SH-SY5Y (cell line): ENCODE measurements at regions not wholly inside any gene's neighbourhood (a gene's known extent, or its start where the extent isn't known, plus 50 kb on each side); places are given as distances from the start of the nearest gene placed in this dataset.

Experiments
- GATA2 ChIP-seq: IDR thresholded peaks from 2 replicates; pipeline ENCODE4 v1.6.1; 2011; ENCODE audit warnings: mild to moderate bottlenecking, low read depth, low read length
- GATA3 ChIP-seq: IDR thresholded peaks from 2 replicates; pipeline ENCODE4 v1.6.1; 2011; ENCODE audit warnings: low read depth, mild to moderate bottlenecking, low read length, moderate library complexity

DNA sequence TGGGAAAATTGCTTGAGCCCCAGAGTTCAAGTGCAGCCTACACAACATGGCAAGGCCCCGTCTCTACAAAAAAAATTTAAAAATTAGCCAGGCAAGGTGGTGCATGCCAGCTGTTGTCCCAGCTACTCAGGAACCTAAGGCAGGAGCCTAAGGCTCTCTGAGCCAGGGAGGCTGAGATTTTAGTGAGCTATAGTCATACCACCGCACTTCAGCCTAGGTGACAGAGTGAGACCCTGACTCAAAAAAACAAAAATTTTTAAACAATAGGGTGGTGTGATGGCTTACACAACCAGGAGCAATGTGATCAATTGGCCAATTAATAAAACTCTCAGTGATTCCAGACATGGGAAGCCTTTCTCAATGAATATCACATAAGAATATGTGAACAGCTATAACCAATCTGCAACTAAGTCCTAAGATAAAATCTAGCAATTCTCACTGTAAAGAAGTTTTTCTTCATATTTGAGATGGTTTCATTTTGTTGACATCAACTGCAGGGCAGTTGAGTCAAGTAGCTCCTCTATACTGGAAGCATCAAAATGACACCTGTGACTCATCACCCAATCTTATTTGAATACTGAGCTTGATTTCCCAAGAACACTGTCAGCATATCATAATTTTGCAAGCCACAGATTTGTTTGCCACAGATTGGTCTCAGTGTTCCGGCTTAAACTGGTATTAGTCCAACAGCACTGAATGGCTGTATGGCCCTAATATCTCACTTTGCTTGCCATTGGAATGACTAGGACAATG, 169.0 kb upstream of the GJE1 start:
- TF ChIP-seq GATA2: no peak
- no peak for TF ChIP-seq GATA3
